IMR-90 (cell line): ENCODE measurements at regions not wholly inside any gene's neighbourhood (a gene's known extent, or its start where the extent isn't known, plus 50 kb on each side); places are given as distances from the start of the nearest gene placed in this dataset.

Source experiments
- ATAC-seq: fragments of 200-7000 bp; cut with Tn5 transposase; 2 replicates; pipeline ENCODE4 v1.9.1; 2020; ENCODE audit warnings: low read depth, mild to moderate bottlenecking, moderate library complexity
- BruUV-seq: library from RNA; stranded (reverse); fragments of 400-500 nt; replicated peaks from 2 replicates; lab custom pipeline; 2021; lab: Mats Ljungman, UMichigan
- CTCF ChIA-PET: fragments of 300-600 bp; formaldehyde crosslinking; extraction: SDS; loops from one replicate; lab custom pipeline; 2021; ENCODE audit warnings: antibody characterized with exemption; lab: Yijun Ruan, JAX
- POLR2A ChIA-PET: fragments of 300-600 bp; sonication (Branson Sonifier 250); formaldehyde crosslinking; loops from one replicate; lab custom pipeline; 2022; ENCODE audit warnings: antibody characterized with exemption; ENCODE audit not compliant: unreplicated experiment; lab: Charles Lee
- DNase-seq: peaks from one replicate; pipeline ENCODE4 v3.0.0; 2013
- H2AFZ ChIP-seq: replicated peaks from 2 replicates; pipeline ENCODE3; 2013; ENCODE audit warnings: low read length, mild to moderate bottlenecking; ENCODE audit not compliant: poor library complexity
- H2AK5ac ChIP-seq: 2 replicates; pipeline ENCODE4 v1.6.1; 2013; ENCODE audit warnings: low read depth, low read length, inconsistent platforms
- H2AK9ac ChIP-seq: replicated peaks from 2 replicates; pipeline ENCODE3; 2013; ENCODE audit warnings: mild to moderate bottlenecking, low read depth, low read length, moderate library complexity; ENCODE audit not compliant: poor library complexity
- H2BK120ac ChIP-seq: 2 replicates; pipeline ENCODE4 v1.6.1; 2013; ENCODE audit warnings: low read depth, low read length, inconsistent platforms
- H2BK15ac ChIP-seq: 3 replicates; pipeline ENCODE4 v1.6.1; 2013; ENCODE audit warnings: low read depth, low read length, inconsistent platforms
- H2BK20ac ChIP-seq: 2 replicates; pipeline ENCODE4 v1.6.1; 2013; ENCODE audit warnings: low read depth, mild to moderate bottlenecking, inconsistent platforms, low read length, moderate library complexity
- H2BK5ac ChIP-seq: 2 replicates; pipeline ENCODE4 v1.6.1; 2013; ENCODE audit warnings: mild to moderate bottlenecking, low read depth, low read length, inconsistent platforms; ENCODE audit not compliant: poor library complexity, severe bottlenecking
- H3K14ac ChIP-seq: replicated peaks from 2 replicates; pipeline ENCODE4 v1.6.1; 2013; ENCODE audit warnings: low read depth, low read length, inconsistent platforms
- H3K18ac ChIP-seq: 2 replicates; pipeline ENCODE4 v1.6.1; 2013; ENCODE audit warnings: low read depth, low read length, control low read depth
- H3K23ac ChIP-seq: 2 replicates; pipeline ENCODE4 v1.6.1; 2013; ENCODE audit warnings: low read depth, low read length, inconsistent platforms
- H3K27ac ChIP-seq: 2 replicates; pipeline ENCODE4 v1.5.1; 2013; ENCODE audit warnings: mild to moderate bottlenecking, control low read depth, low read length; ENCODE audit not compliant: insufficient read depth
- H3K27me3 ChIP-seq: 2 replicates; pipeline ENCODE4 v1.6.1; 2013; ENCODE audit warnings: low read length; ENCODE audit not compliant: control insufficient read depth, insufficient read depth
- H3K36me3 ChIP-seq: 2 replicates; pipeline ENCODE4 v1.6.1; 2013; ENCODE audit warnings: low read length, mixed read lengths; ENCODE audit not compliant: control insufficient read depth, insufficient read depth
- H3K4ac ChIP-seq: 2 replicates; pipeline ENCODE4 v1.6.1; 2013; ENCODE audit warnings: low read depth, low read length, inconsistent platforms
- H3K4me1 ChIP-seq: 2 replicates; pipeline ENCODE4 v1.6.1; 2013; ENCODE audit warnings: low read length, mixed read lengths; ENCODE audit not compliant: control insufficient read depth, insufficient read depth
- H3K4me2 ChIP-seq: 2 replicates; pipeline ENCODE4 v1.6.1; 2013; ENCODE audit warnings: low read depth, mild to moderate bottlenecking, control low read depth, low read length, moderate library complexity
- H3K4me3 ChIP-seq: 2 replicates; pipeline ENCODE4 v1.5.1; 2013; ENCODE audit warnings: low read depth, mild to moderate bottlenecking, control low read depth, low read length, moderate library complexity; ENCODE audit not compliant: insufficient read depth
- H3K56ac ChIP-seq: 2 replicates; pipeline ENCODE4 v1.6.1; 2013; ENCODE audit warnings: low read length, inconsistent platforms; ENCODE audit not compliant: insufficient read depth; ENCODE audit errors: extremely low read depth
- H3K79me1 ChIP-seq, 2 experiments: 2 replicates each; pipeline ENCODE4 v1.6.1; 2013; ENCODE audit warnings: low read length in 2 of 2, inconsistent platforms in 1 of 2, low read depth in 1 of 2
- H3K9ac ChIP-seq: 2 replicates; pipeline ENCODE4 v1.6.1; 2013; ENCODE audit warnings: low read depth, low read length, control low read depth
- H3K9me1 ChIP-seq: 2 replicates; pipeline ENCODE4 v1.6.1; 2013; ENCODE audit warnings: low read length, inconsistent platforms; ENCODE audit not compliant: insufficient read depth
- H3K9me3 ChIP-seq: 2 replicates; pipeline ENCODE4 v1.6.1; 2013; ENCODE audit warnings: low read length; ENCODE audit not compliant: control insufficient read depth, insufficient read depth
- H4K20me1 ChIP-seq: 2 replicates; pipeline ENCODE4 v1.6.1; 2013; ENCODE audit warnings: low read length, inconsistent platforms; ENCODE audit not compliant: insufficient read depth
- H4K5ac ChIP-seq: 2 replicates; pipeline ENCODE4 v1.6.1; 2013; ENCODE audit warnings: mild to moderate bottlenecking, low read depth, low read length, control low read depth
- H4K8ac ChIP-seq, 2 experiments: 2 replicates each; pipeline ENCODE4 v1.6.1; 2013; ENCODE audit warnings: low read depth in 2 of 2, low read length in 2 of 2, control low read depth in 1 of 2, inconsistent platforms in 1 of 2
- H4K91ac ChIP-seq: 2 replicates; pipeline ENCODE4 v1.6.1; 2013; ENCODE audit warnings: low read depth, low read length, inconsistent platforms; ENCODE audit not compliant: insufficient read depth
- BHLHE40 ChIP-seq: fragments of 150-350 bp; IDR thresholded peaks from 2 replicates; pipeline ENCODE4 v1.6.1; 2016; ENCODE audit warnings: mild to moderate bottlenecking, low read depth, low read length
- CEBPB ChIP-seq: IDR thresholded peaks from 2 replicates; pipeline ENCODE4 v1.6.1; 2012; ENCODE audit warnings: low read depth, low read length, improper control_type of control experiment
- CHD1 ChIP-seq: IDR thresholded peaks from 2 replicates; pipeline ENCODE4 v1.6.1; 2012; ENCODE audit warnings: low read depth, low read length, improper control_type of control experiment
- ELK1 ChIP-seq: fragments of 150-350 bp; IDR thresholded peaks from 2 replicates; pipeline ENCODE4 v1.6.1; 2016; ENCODE audit warnings: low read depth, mild to moderate bottlenecking, low read length, moderate library complexity, borderline replicate concordance
- FOS ChIP-seq: fragments of 150-350 bp; IDR thresholded peaks from 2 replicates; pipeline ENCODE4 v1.6.1; 2016; ENCODE audit warnings: low read depth, low read length
- MAFK ChIP-seq: IDR thresholded peaks from 2 replicates; pipeline ENCODE4 v1.6.1; 2012; ENCODE audit warnings: low read depth, low read length, improper control_type of control experiment
- MAZ ChIP-seq: IDR thresholded peaks from 2 replicates; pipeline ENCODE4 v1.6.1; 2012; ENCODE audit warnings: low read depth, mild to moderate bottlenecking, low read length, improper control_type of control experiment, moderate library complexity, borderline replicate concordance
- MXI1 ChIP-seq: IDR thresholded peaks from 2 replicates; pipeline ENCODE4 v1.6.1; 2012; ENCODE audit warnings: low read depth, mild to moderate bottlenecking, low read length, moderate library complexity, borderline replicate concordance
- NFE2L2 ChIP-seq: fragments of 150-350 bp; IDR thresholded peaks from 2 replicates; pipeline ENCODE4 v1.6.1; 2016; ENCODE audit warnings: low read depth, mild to moderate bottlenecking, low read length
- POLR2A ChIP-seq: IDR thresholded peaks from 2 replicates; pipeline ENCODE4 v1.6.1; 2012; ENCODE audit warnings: mild to moderate bottlenecking, low read depth, low read length
- RAD21 ChIP-seq: IDR thresholded peaks from 2 replicates; pipeline ENCODE4 v1.6.1; 2012; ENCODE audit warnings: low read length, improper control_type of control experiment
- RCOR1 ChIP-seq: IDR thresholded peaks from 2 replicates; pipeline ENCODE4 v1.6.1; 2012; ENCODE audit warnings: mild to moderate bottlenecking, low read length, improper control_type of control experiment; ENCODE audit not compliant: insufficient replicate concordance
- RFX5 ChIP-seq: IDR thresholded peaks from 2 replicates; pipeline ENCODE4 v1.8.0; 2012; ENCODE audit warnings: low read depth, mild to moderate bottlenecking, low read length, moderate library complexity
- SMC3 ChIP-seq: fragments of 150-350 bp; IDR thresholded peaks from 2 replicates; pipeline ENCODE4 v1.6.1; 2016; ENCODE audit warnings: low read depth, mild to moderate bottlenecking, antibody characterized with exemption, low read length, moderate library complexity
- USF2 ChIP-seq: fragments of 150-350 bp; IDR thresholded peaks from 2 replicates; pipeline ENCODE4 v1.6.1; 2017; ENCODE audit warnings: mild to moderate bottlenecking, antibody characterized with exemption, low read length, low read depth
- WGBS, 2 experiments: methylation state at CpG; one replicate each; pipeline versions ENCODE4 v1.1.5 to v1.1.7; 2013; ENCODE audit warnings: missing lambda C conversion rate in 2 of 2; ENCODE audit not compliant: insufficient read length in 1 of 2; ENCODE audit errors: extremely low coverage in 2 of 2; 5-methylcytosine and 5-hydroxymethylcytosine counted together
- dilution Hi-C: fragments of 300-500 bp; cut with HindIII; formaldehyde crosslinking; loops from one replicate; pipeline ENCODE4 v1.14.3; 2018; ENCODE audit warnings: low sequenced_read_pairs; ENCODE audit not compliant: unreplicated experiment
- in situ Hi-C: fragments of 300-500 bp; cut with MboI; formaldehyde crosslinking; loops from 3 replicates; pipeline ENCODE4 v1.14.3; 2019; ENCODE audit warnings: low sequenced_read_pairs, inconsistent platforms, mixed read lengths
- intact Hi-C: fragments of 100-400 bp; cut with micrococcal nuclease; formaldehyde crosslinking; loops from 2 replicates; pipeline ENCODE4 v1.10.0; 2022

DNA sequence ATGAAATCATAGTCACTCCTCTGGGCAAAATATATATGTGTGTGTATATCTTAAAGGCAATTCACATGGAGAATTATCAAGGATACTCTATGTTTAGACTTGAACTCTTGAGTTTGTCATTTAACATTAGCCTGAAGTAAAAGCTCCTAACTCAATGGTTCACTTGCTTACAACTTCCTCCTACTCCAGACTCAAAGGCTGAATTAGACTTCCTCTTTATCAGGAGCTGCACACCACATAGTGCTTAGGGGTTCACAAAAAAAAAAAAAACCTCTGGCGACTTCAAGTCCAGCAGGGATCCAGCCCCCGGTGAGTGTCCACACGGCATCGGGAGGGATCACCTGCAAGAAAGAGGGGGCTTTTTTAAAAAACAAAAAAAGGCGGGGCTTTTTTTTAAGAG is 68.2 kb upstream of the LSM14A start (continued):
- TF ChIP-seq ELK1 = no peak
- no peak for TF ChIP-seq SMC3

- Histone ChIP-seq H3K4ac (no peak overlapping the region), H3K4me2 (no peak overlapping the region), H3K9me3 (no peaks in the 10 kb centered on the region), H3K18ac (no peak overlapping the region), H3K27me3 (peaks cover 7% of the 10 kb centered on the region), H4K20me1 (no peaks in the 10 kb centered on the region), H3K56ac (no peak overlapping the region), H3K79me1 (no peaks in the 10 kb centered on the region), H3K4me3 (no peak overlapping the region), H3K36me3 (no peaks in the 10 kb centered on the region), H3K23ac (no peak overlapping the region), H2AFZ (no peak overlapping the region), H4K91ac (no peak overlapping the region), H3K9ac (no peak overlapping the region), H3K14ac (no peak overlapping the region), H3K27ac (no peak overlapping the region), H4K5ac (no peak overlapping the region), H2AK5ac (no peak overlapping the region), H2AK9ac (no peak overlapping the region), H2BK120ac (no peak overlapping the region), H2BK5ac (no peak overlapping the region), H2BK20ac (no peak overlapping the region), H2BK15ac (no peak overlapping the region), H3K4me1 (no peaks in the 10 kb centered on the region), H3K9me1 (no peaks in the 10 kb centered on the region), H4K8ac (no peak overlapping the region)
- no peak for ATAC-seq
- no CpG with 5 or more reads among the region's 5 CpGs for WGBS, 2 experiments
- BruUV-seq = no TSS peak
- in situ Hi-C loops (no loop called here), dilution Hi-C loops (no loop called here), intact Hi-C loops (no loop called here)
- no peak for DNase-seq
- CTCF ChIA-PET = interaction anchor here (1.0 to 3.4 kb wide), 3 partner anchors 8 to 327 kb away, joined by 3 to 15 read pairs (median 4); no protein-coding TSS in a partner anchor
- POLR2A ChIA-PET = no interaction called here
- TF ChIP-seq MAZ (no peak), FOS (no peak), CEBPB (no peak), SMC3 (no peak), CHD1 (no peak), MAFK (no peak), BHLHE40 (no peak), RFX5 (no peak), USF2 (no peak), ELK1 (no peak), POLR2A (no peak), RAD21 (no peak), NFE2L2 (no peak), MXI1 (no peak), RCOR1 (no peak)
Observed at GRCh38 chr19:34104557-34104956, 67.7 kb upstream of the LSM14A start.
